H1 (cell line): ENCODE measurements at regions not wholly inside any gene's neighbourhood (a gene's known extent, or its start where the extent isn't known, plus 50 kb on each side); places are given as distances from the start of the nearest gene placed in this dataset.

Source experiments
- CHD2 ChIP-seq: IDR thresholded peaks from 2 replicates; pipeline ENCODE4 v1.6.1; 2012; ENCODE audit warnings: low read length, improper control_type of control experiment
- NRF1 ChIP-seq: IDR thresholded peaks from 2 replicates; pipeline ENCODE4 v1.6.1; 2011; ENCODE audit warnings: mild to moderate bottlenecking, low read depth, low read length, improper control_type of control experiment
- RXRA ChIP-seq: IDR thresholded peaks from 2 replicates; pipeline ENCODE4 v1.6.1; 2011; ENCODE audit warnings: low read depth, mild to moderate bottlenecking, low read length, moderate library complexity; ENCODE audit not compliant: insufficient read depth

GRCh38 chr1:164186881-164187280, 372.1 kb upstream of the PBX1 start (continued):
- TF ChIP-seq RXRA (no peak), NRF1 (no peak), CHD2 (no peak)
- TF ChIP-seq, all 59 proteins: peak for 0
